ENCODE measurements at regions not wholly inside any gene's neighbourhood (a gene's known extent, or its start where the extent isn't known, plus 50 kb on each side); places are given as distances from the start of the nearest gene placed in this dataset.
A peak's percentile ranks its signal among the peaks of the same experiment; 100 is the strongest.

- TF ChIP-seq CTCF (conservative IDR thresholded peaks at IDR 0.05; ENCODE audit: low read depth in 2 of 2), result no peak
- TF ChIP-seq EZH2 (IDR thresholded peaks at IDR 0.05; ENCODE audit: low read depth, unreplicated experiment), result no peak
- no peak for TF ChIP-seq ZNF331 (CRISPR knock-in tag; IDR thresholded peaks at IDR 0.05; ENCODE audit: low read depth)
Observed at GRCh38 chr11:92594251-92594650, 369.6 kb downstream of the FAT3 start (continued).

- DNase-seq (ENCODE audit: low spot score) (no peak), ATAC-seq (no peak)
- Histone ChIP-seq H3K4me3 (no peak overlapping the region), H3K36me3 (ENCODE audit: insufficient read depth) (no peaks in the 10 kb centered on the region), H4K20me1 (replicated peaks; ENCODE audit: insufficient read depth) (no peaks in the 10 kb centered on the region), H3K4me2 (no peak overlapping the region), H3K27ac (ENCODE audit: low read depth) (no peak overlapping the region), H3K4me1 (ENCODE audit: insufficient read depth) (no peaks in the 10 kb centered on the region), H3F3A (replicated peaks; ENCODE audit: low read depth) (no peaks in the 10 kb centered on the region), H2AFZ (no peak overlapping the region), H3K9me2 (ENCODE audit: insufficient read depth) (0 out of 2 replicates have a peak, but pooled peaks cover 3% of the 10 kb centered on the region), H3K27me3 (ENCODE audit: insufficient read depth) (no peaks in the 10 kb centered on the region), H3K79me2 (replicated peaks; ENCODE audit: insufficient read depth) (no peaks in the 10 kb centered on the region)
- peaks cover 4% of the 10 kb centered on the region; the same call in 1 of the 3 replicates for H3K36me3 Mint-ChIP-seq (ENCODE audit: low read depth)
- H3K4me1 Mint-ChIP-seq, result no peaks in the 10 kb centered on the region
- no peaks in the 10 kb centered on the region for H3K27me3 Mint-ChIP-seq (ENCODE audit: insufficient read depth, low read depth, poor library complexity)
- H3K4me3 Mint-ChIP-seq, result no peak overlapping the region
- no peaks in the 10 kb centered on the region for H3K9me3 Mint-ChIP-seq
- no peak overlapping the region for H3K27ac Mint-ChIP-seq
- no peak for TF ChIP-seq CREB1 (CRISPR knock-in tag; IDR thresholded peaks at IDR 0.05; ENCODE audit: low read depth)
Observed at GRCh38 chr11:92595052-92595451, 370.4 kb downstream of the FAT3 start.

- Histone ChIP-seq H3K4me1 (ENCODE audit: insufficient read depth) (no peaks in the 10 kb centered on the region), H3K27ac (ENCODE audit: low read depth) (no peak overlapping the region), H3K27me3 (ENCODE audit: insufficient read depth) (no peaks in the 10 kb centered on the region), H3K36me3 (ENCODE audit: insufficient read depth) (no peaks in the 10 kb centered on the region), H3K4me2 (no peak overlapping the region), H3F3A (replicated peaks; ENCODE audit: low read depth) (no peaks in the 10 kb centered on the region), H4K20me1 (replicated peaks; ENCODE audit: insufficient read depth) (no peaks in the 10 kb centered on the region), H2AFZ (no peak overlapping the region), H3K4me3 (no peak overlapping the region), H3K9me2 (ENCODE audit: insufficient read depth) (0 out of 2 replicates have a peak, but pooled peaks cover 3% of the 10 kb centered on the region), H3K79me2 (replicated peaks; ENCODE audit: insufficient read depth) (no peaks in the 10 kb centered on the region)
- DNase-seq (ENCODE audit: low spot score) (no peak), ATAC-seq (no peak)
- no peaks in the 10 kb centered on the region for H3K9me3 Mint-ChIP-seq
- no peak overlapping the region for H3K4me3 Mint-ChIP-seq
- peak overlapping the region; percentile 21 for H3K27ac Mint-ChIP-seq
- H3K36me3 Mint-ChIP-seq (ENCODE audit: low read depth), result peaks cover 4% of the 10 kb centered on the region; the same call in 1 of the 3 replicates
- no peaks in the 10 kb centered on the region for H3K27me3 Mint-ChIP-seq (ENCODE audit: insufficient read depth, low read depth, poor library complexity)
- no peaks in the 10 kb centered on the region for H3K4me1 Mint-ChIP-seq
- TF ChIP-seq STAT1 (IDR thresholded peaks at IDR 0.05; ENCODE audit: unreplicated experiment) (no peak), POLR2AphosphoS5 (IDR thresholded peaks at IDR 0.05; ENCODE audit: low read depth) (no peak), ZNF331 (CRISPR knock-in tag; IDR thresholded peaks at IDR 0.05; ENCODE audit: low read depth) (no peak), ETS1 (IDR thresholded peaks at IDR 0.05) (no peak), EZH2 (IDR thresholded peaks at IDR 0.05; ENCODE audit: low read depth, unreplicated experiment) (no peak), REST (IDR thresholded peaks at IDR 0.05; ENCODE audit: unreplicated experiment) (no peak), CTCF (conservative IDR thresholded peaks at IDR 0.05; ENCODE audit: low read depth in 2 of 2) (no peak), CREB1 (CRISPR knock-in tag; IDR thresholded peaks at IDR 0.05; ENCODE audit: low read depth) (no peak), EZH2phosphoT487 (IDR thresholded peaks at IDR 0.05; ENCODE audit: unreplicated experiment) (no peak)
Observed at GRCh38 chr11:92596596-92597317, 372.1 kb downstream of the FAT3 start.

Measured in GM23338 (cell line).